SK-MEL-5 (cell line): ENCODE measurements at regions not wholly inside any gene's neighbourhood (a gene's known extent, or its start where the extent isn't known, plus 50 kb on each side); places are given as distances from the start of the nearest gene placed in this dataset.
"Not testable (repeated sequence)": the region's sequence is repeated elsewhere in the genome, so short reads cannot be mapped to it uniquely, and the experiment has no call there.

Experiments
- DNase-seq: peaks from one replicate; pipeline ENCODE4 v3.0.0-alpha.2; 2016; ENCODE audit warnings: low read depth, low spot score
- in situ Hi-C: cut with HindIII; loops from 2 replicates; pipeline ENCODE4 v1.10.0; 2016; ENCODE audit warnings: low sequenced_read_pairs, high pct_unique_total_duplicates, low pct_unique_long_range_greater_than_20kb

- peak; percentile 67 for DNase-seq
- in situ Hi-C loops, result no loop called here
Measured at GRCh38 chr20:30811885-30812671, 445.4 kb upstream of the DEFB115 start.

- in situ Hi-C loops, result no loop called here
- no peak for DNase-seq
Measured at GRCh38 chr20:30812739-30813411, 444.6 kb upstream of the DEFB115 start.

GRCh38 chr20:30813412-30814311 is 443.8 kb upstream of the DEFB115 start:
- DNase-seq, in situ Hi-C loops: not testable (repeated sequence)

GRCh38 chr20:30814312-30814639 is 443.2 kb upstream of the DEFB115 start:
- in situ Hi-C loops, DNase-seq: not testable (repeated sequence)

GRCh38 chr20:30815027-30815576 is 442.4 kb upstream of the DEFB115 start:
- DNase-seq, in situ Hi-C loops: not testable (repeated sequence)

GRCh38 chr20:30815577-30816181 is 441.8 kb upstream of the DEFB115 start:
- in situ Hi-C loops, result no loop called here
- no peak for DNase-seq

- in situ Hi-C loops, result no loop called here
- DNase-seq, result no peak
Measured at GRCh38 chr20:30816182-30816645, 441.2 kb upstream of the DEFB115 start.

- in situ Hi-C loops, DNase-seq: not testable (repeated sequence)
Measured at GRCh38 chr20:30821615-30822014, 435.8 kb upstream of the DEFB115 start.

- DNase-seq, in situ Hi-C loops: not testable (repeated sequence)
Measured at GRCh38 chr20:30824666-30825065, 432.8 kb upstream of the DEFB115 start.

GRCh38 chr20:30845923-30846322 is 411.5 kb upstream of the DEFB115 start:
- in situ Hi-C loops, DNase-seq: not testable (repeated sequence)

GRCh38 chr20:30868271-30868670 is 389.2 kb upstream of the DEFB115 start:
- in situ Hi-C loops, DNase-seq: not testable (repeated sequence)

- DNase-seq, in situ Hi-C loops: not testable (repeated sequence)
Measured at GRCh38 chr20:30871127-30871526, 386.3 kb upstream of the DEFB115 start.

- in situ Hi-C loops, DNase-seq: not testable (repeated sequence)
Measured at GRCh38 chr20:30872252-30872651, 385.2 kb upstream of the DEFB115 start.

GRCh38 chr20:30875868-30876267 is 381.6 kb upstream of the DEFB115 start:
- DNase-seq, in situ Hi-C loops: not testable (repeated sequence)

- DNase-seq, result peak; percentile 19
- in situ Hi-C loops, result not testable (repeated sequence)
Measured at GRCh38 chr20:30891400-30891799, 366.1 kb upstream of the DEFB115 start.

- in situ Hi-C loops, result no loop called here
- DNase-seq, result no peak
Measured at GRCh38 chr20:30892541-30893345, 364.7 kb upstream of the DEFB115 start.
